ENCODE measurements at regions not wholly inside any gene's neighbourhood (a gene's known extent, or its start where the extent isn't known, plus 50 kb on each side); places are given as distances from the start of the nearest gene placed in this dataset.

DNA sequence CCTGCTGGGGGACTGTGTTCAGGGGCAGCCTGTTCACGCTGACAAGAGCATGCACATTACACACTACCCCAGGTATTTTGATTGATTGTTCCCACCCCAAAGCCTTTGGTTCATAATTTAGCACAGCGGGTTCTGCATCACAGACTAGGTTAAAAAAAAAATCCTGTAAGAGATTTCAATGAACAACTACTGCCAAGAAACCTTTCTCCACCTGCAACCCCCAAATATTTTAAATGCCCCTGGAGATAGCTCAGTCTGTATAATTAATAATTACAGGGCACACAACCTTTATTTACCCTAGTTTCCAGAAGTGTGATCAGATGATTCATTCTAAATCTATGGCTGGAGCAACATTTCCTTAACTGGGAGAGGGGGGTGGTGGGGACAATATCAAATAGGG is 87.6 kb downstream of the NR2F2 start:
- WGBS, 2 donors = 76 to 85% methylated on average over 2 of the region's 2 CpGs
- DNase-seq (ENCODE audit: low spot score in 2 of 2) = no peak
- Histone ChIP-seq H3K36me3 (no peaks in the 10 kb centered on the region), H3K27ac (no peak overlapping the region), H3K9me3 (no peaks in the 10 kb centered on the region), H3K4me1 (peaks cover 0 to 25% (median 2%) of the 10 kb centered on the region in 4 donors), H3K27me3 (peaks cover 0 to 11% of the 10 kb centered on the region in 2 donors), H3K4me3 (no peak overlapping the region)
- no peak for TF ChIP-seq EP300 (IDR thresholded peaks at IDR 0.05)
- no peak for TF ChIP-seq POLR2A (IDR thresholded peaks at IDR 0.05)
- TF ChIP-seq, protein P1, sequence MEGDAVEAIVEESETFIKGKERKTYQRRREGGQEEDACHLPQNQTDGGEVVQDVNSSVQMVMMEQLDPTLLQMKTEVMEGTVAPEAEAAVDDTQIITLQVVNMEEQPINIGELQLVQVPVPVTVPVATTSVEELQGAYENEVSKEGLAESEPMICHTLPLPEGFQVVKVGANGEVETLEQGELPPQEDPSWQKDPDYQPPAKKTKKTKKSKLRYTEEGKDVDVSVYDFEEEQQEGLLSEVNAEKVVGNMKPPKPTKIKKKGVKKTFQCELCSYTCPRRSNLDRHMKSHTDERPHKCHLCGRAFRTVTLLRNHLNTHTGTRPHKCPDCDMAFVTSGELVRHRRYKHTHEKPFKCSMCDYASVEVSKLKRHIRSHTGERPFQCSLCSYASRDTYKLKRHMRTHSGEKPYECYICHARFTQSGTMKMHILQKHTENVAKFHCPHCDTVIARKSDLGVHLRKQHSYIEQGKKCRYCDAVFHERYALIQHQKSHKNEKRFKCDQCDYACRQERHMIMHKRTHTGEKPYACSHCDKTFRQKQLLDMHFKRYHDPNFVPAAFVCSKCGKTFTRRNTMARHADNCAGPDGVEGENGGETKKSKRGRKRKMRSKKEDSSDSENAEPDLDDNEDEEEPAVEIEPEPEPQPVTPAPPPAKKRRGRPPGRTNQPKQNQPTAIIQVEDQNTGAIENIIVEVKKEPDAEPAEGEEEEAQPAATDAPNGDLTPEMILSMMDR (IDR thresholded peaks at IDR 0.05) = no peak

GRCh38 chr15:96421178-96421601 is 90.7 kb downstream of the NR2F2 start:
- Histone ChIP-seq H3K9me3 (no peaks in the 10 kb centered on the region), H3K27me3 (peaks cover 0 to 4% of the 10 kb centered on the region in 2 donors), H3K36me3 (no peaks in the 10 kb centered on the region), H3K27ac (no peak overlapping the region), H3K4me3 (no peak overlapping the region), H3K4me1 (peaks cover 0 to 15% (median 2%) of the 10 kb centered on the region in 4 donors)
- WGBS, 2 donors = 56 to 64% methylated on average over 8 of the region's 8 CpGs
- no peak for DNase-seq (ENCODE audit: low spot score in 2 of 2)
- TF ChIP-seq EP300 (IDR thresholded peaks at IDR 0.05) = no peak
- TF ChIP-seq, protein P1 (IDR thresholded peaks at IDR 0.05) = no peak
- no peak for TF ChIP-seq POLR2A (IDR thresholded peaks at IDR 0.05)

DNA sequence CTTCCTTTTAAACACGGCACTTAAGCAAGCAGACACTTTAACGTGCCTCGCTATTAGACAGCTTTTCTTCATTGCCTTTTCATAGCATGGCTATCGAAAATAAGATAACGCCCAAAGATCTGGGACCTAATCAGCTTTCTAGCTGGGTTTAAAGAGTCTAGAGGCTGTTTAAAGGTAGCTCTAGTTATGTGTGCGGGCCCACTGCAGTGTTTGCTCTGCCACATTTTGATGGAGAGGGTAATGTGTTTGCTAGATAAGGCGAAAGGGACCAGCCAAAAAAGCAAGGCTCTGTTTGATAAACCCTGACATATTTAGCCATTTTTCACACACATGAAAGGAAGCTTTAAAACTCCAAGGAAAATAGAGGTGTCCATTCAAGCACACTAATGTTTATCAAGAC is 91.6 kb downstream of the NR2F2 start:
- WGBS, 2 donors = 82 to 86% methylated on average over 7 of the region's 7 CpGs
- no peaks in the 10 kb centered on the region for H3K36me3 ChIP-seq
- H3K27ac ChIP-seq = no peak overlapping the region
- no peak overlapping the region for H3K4me3 ChIP-seq
- TF ChIP-seq, protein P1 (IDR thresholded peaks at IDR 0.05) = no peak
- TF ChIP-seq EP300 (IDR thresholded peaks at IDR 0.05) = no peak
- TF ChIP-seq POLR2A (IDR thresholded peaks at IDR 0.05) = no peak
- H3K4me1 ChIP-seq = peaks cover 0 to 6% (median 0%) of the 10 kb centered on the region in 4 donors
- H3K9me3 ChIP-seq = no peaks in the 10 kb centered on the region
- no peaks in the 10 kb centered on the region for H3K27me3 ChIP-seq
- DNase-seq (ENCODE audit: low spot score in 2 of 2) = no peak

DNA sequence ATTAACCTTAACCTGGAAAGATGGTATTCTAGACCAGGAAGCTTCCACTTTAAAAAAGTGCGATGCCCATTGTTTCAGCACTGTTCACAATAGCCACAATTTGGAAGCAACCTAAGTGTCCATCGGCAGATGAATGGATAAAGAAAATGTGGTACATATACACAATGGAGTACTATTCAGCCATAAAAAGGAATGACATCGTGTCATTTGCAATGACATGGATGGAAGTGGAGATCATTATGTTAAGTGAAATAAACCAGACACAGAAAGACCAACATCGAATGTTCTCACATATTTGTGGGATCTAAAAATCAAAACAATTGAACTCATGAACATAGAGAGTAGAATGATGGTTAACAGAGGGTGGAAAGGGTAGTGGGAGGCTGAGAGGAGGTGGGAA is 94.2 kb downstream of the NR2F2 start:
- H3K27me3 ChIP-seq = no peaks in the 10 kb centered on the region
- 83 to 84% methylated on average over 4 of the region's 4 CpGs for WGBS, 2 donors
- no peak for TF ChIP-seq POLR2A (IDR thresholded peaks at IDR 0.05)
- no peak for TF ChIP-seq EP300 (IDR thresholded peaks at IDR 0.05)
- TF ChIP-seq, protein P1 (IDR thresholded peaks at IDR 0.05) = no peak
- no peak for DNase-seq (ENCODE audit: low spot score in 2 of 2)
- no peak overlapping the region for H3K27ac ChIP-seq
- H3K36me3 ChIP-seq = no peaks in the 10 kb centered on the region
- no peaks in the 10 kb centered on the region for H3K9me3 ChIP-seq
- H3K4me3 ChIP-seq = no peak overlapping the region
- H3K4me1 ChIP-seq = peaks cover 0 to 14% (median 0%) of the 10 kb centered on the region in 4 donors

DNA sequence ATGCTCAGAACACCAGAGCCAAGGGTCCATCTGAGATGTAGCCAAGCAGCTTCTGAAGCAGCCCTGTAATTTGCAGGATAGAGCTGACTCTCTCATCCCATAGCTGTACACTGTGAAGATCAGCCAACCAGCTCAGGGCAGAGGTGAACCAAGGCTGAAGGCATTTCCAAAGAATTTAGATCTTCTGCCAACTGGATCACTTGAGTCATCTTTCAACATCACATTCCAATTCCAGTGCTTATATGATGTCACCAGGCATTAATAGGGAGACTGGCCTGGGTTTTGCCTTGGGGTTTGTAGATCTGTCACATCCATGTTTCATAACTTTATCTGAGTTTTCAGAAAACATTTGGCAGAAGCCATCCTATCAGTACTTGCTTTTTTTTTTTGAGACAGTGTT is 98.2 kb downstream of the NR2F2 start:
- Histone ChIP-seq H3K27me3 (no peaks in the 10 kb centered on the region), H3K9me3 (no peaks in the 10 kb centered on the region), H3K4me1 (peaks cover 0 to 14% (median 0%) of the 10 kb centered on the region in 4 donors), H3K27ac (peak overlapping the region in 2 of 4 donors; percentile 36 to 52), H3K36me3 (no peaks in the 10 kb centered on the region), H3K4me3 (no peak overlapping the region)
- TF ChIP-seq, protein P1 (IDR thresholded peaks at IDR 0.05) = no peak
- peak in 1 of 2 donors; percentile 77 for TF ChIP-seq EP300 (IDR thresholded peaks at IDR 0.05)
- DNase-seq (ENCODE audit: low spot score in 2 of 2) = peak in 1 of 2 donors; percentile 48

Data from tibial nerve (tissue), 4 donors.